Stimulated activated CD4-positive, alpha-beta T cell treated with anti-CD3 and anti-CD28 coated beads, Interleukin-12 subunit alpha, Interleukin-12 subunit beta, amount 100 ng/mL, for 48 hours (primary cell): ENCODE measurements at regions not wholly inside any gene's neighbourhood (a gene's known extent, or its start where the extent isn't known, plus 50 kb on each side); places are given as distances from the start of the nearest gene placed in this dataset.
"Not testable (repeated sequence)": the region's sequence is repeated elsewhere in the genome, so short reads cannot be mapped to it uniquely, and the experiment has no call there.

Source experiments
- DNase-seq, 3 donors: peaks; one replicate each; pipeline ENCODE4 v3.0.0-alpha.2; 2020; ENCODE audit warnings: low read depth in 2 of 3, low spot score in 1 of 3

DNA sequence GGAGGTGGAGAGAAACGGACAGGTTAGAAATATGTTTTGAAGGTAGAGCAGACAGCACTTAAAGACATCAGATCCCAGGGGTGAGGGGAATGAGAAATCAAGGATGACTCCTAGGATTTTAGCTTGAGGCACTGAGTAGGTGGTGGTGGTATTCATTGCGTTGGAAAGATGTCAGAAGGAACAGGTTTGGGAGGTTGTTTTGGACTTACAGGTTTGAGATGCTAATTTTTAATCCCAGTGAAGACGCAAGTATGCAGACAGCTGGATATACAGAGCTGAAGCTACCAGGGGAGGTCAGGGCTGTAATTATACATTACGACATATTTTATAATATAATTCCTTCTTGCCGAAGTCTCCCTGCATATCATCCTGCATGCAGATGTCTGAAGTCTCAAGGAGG is 433.3 kb downstream of the XYLT1 start:
- DNase-seq, result no peak

- no peak for DNase-seq
Measured at GRCh38 chr16:17038415-17038814, 432.3 kb downstream of the XYLT1 start.

DNA sequence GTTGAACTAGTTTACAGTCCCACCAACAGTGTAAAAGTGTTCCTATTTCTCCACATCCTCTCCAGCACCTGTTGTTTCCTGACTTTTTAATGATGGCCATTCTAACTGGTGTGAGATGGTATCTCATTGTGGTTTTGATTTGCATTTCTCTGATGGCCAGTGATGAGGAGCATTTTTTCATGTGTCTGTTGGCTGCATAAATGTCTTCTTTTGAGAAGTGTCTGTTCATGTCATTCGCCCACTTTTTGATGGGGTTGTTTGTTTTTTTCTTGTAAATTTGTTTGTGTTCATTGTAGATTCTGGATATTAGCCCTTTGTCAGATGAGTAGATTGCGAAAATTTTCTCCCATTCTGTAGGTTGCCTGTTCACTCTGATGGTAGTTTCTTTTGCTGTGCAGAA is 421.7 kb downstream of the XYLT1 start:
- DNase-seq, result not testable (repeated sequence)

GRCh38 chr16:17050468-17050867 is 420.3 kb downstream of the XYLT1 start:
- no peak for DNase-seq
